ENCODE measurements at regions not wholly inside any gene's neighbourhood (a gene's known extent, or its start where the extent isn't known, plus 50 kb on each side); places are given as distances from the start of the nearest gene placed in this dataset.

GRCh38 chrX:148298737-148299136, 201.7 kb upstream of the AFF2 start:
- TF ChIP-seq CTCF (conservative IDR thresholded peaks at IDR 0.05; ENCODE audit: low read depth, low read length): no peak
- no peak for TF ChIP-seq EZH2 (IDR thresholded peaks at IDR 0.05; ENCODE audit: low read length, unreplicated experiment)

All from PC-3 (cell line).